HEK293T (cell line): ENCODE measurements at regions not wholly inside any gene's neighbourhood (a gene's known extent, or its start where the extent isn't known, plus 50 kb on each side); places are given as distances from the start of the nearest gene placed in this dataset.

Source experiments
- ARNT ChIP-seq: fragments of 450-650 bp; IDR thresholded peaks from 2 replicates; pipeline ENCODE4 v1.6.1; 2017; ENCODE audit warnings: mild to moderate bottlenecking
- BHLHE40 ChIP-seq: fragments of 450-650 bp; IDR thresholded peaks from 2 replicates; pipeline ENCODE4 v1.6.1; 2016; ENCODE audit warnings: mild to moderate bottlenecking, moderate library complexity, borderline replicate concordance
- ELF4 ChIP-seq: fragments of 450-650 bp; IDR thresholded peaks from 2 replicates; pipeline ENCODE4 v1.6.1; 2017; ENCODE audit warnings: antibody characterized with exemption
- FOXM1 ChIP-seq: fragments of 450-650 bp; IDR thresholded peaks from 2 replicates; pipeline ENCODE4 v1.6.1; 2017; ENCODE audit warnings: mild to moderate bottlenecking, borderline replicate concordance
- HDGF ChIP-seq: fragments of 450-650 bp; IDR thresholded peaks from 2 replicates; pipeline ENCODE4 v1.6.1; 2017; ENCODE audit warnings: antibody characterized with exemption, borderline replicate concordance
- L3MBTL2 ChIP-seq: fragments of 450-650 bp; conservative IDR thresholded peaks from 2 replicates; pipeline ENCODE4 v1.6.1; 2016; ENCODE audit warnings: mild to moderate bottlenecking
- NFRKB ChIP-seq: fragments of 450-650 bp; IDR thresholded peaks from 2 replicates; pipeline ENCODE4 v1.6.1; 2016; ENCODE audit warnings: mild to moderate bottlenecking, moderate library complexity
- PKNOX1 ChIP-seq: fragments of 450-650 bp; IDR thresholded peaks from 2 replicates; pipeline ENCODE4 v1.6.1; 2016
- SP1 ChIP-seq: fragments of 450-650 bp; IDR thresholded peaks from 2 replicates; pipeline ENCODE4 v1.6.1; 2017
- SUZ12 ChIP-seq: fragments of 450-650 bp; IDR thresholded peaks from 2 replicates; pipeline ENCODE4 v1.6.1; 2016; ENCODE audit warnings: mild to moderate bottlenecking
- TARDBP ChIP-seq: fragments of 450-650 bp; IDR thresholded peaks from 2 replicates; pipeline ENCODE4 v1.6.1; 2016

- TF ChIP-seq HDGF (no peak), PKNOX1 (no peak), ARNT (no peak), NFRKB (no peak), L3MBTL2 (no peak), SUZ12 (no peak), TARDBP (no peak), BHLHE40 (no peak), ELF4 (no peak), FOXM1 (no peak), SP1 (no peak)
These were observed 932.3 kb downstream of the EFNB2 start for GRCh38 chr13:105602956-105603670.
